GM12892 (cell line): ENCODE measurements at regions not wholly inside any gene's neighbourhood (a gene's known extent, or its start where the extent isn't known, plus 50 kb on each side); places are given as distances from the start of the nearest gene placed in this dataset.

Source experiments
- POLR2A ChIP-seq: IDR thresholded peaks from 2 replicates; pipeline ENCODE4 v1.6.1; 2011; ENCODE audit warnings: low read depth, low read length, control low read depth
- POLR2AphosphoS5 ChIP-seq: IDR thresholded peaks from 2 replicates; pipeline ENCODE4 v1.6.1; 2011; ENCODE audit warnings: low read depth, low read length, control low read depth

- TF ChIP-seq POLR2A: no peak
- TF ChIP-seq POLR2AphosphoS5: no peak
Observed at GRCh38 chr5:167967494-167968177, 323.8 kb upstream of the WWC1 start.
